NCI-H446 treated with DMSO at 0.1 percent for 48 hours (cell line): ENCODE measurements at regions not wholly inside any gene's neighbourhood (a gene's known extent, or its start where the extent isn't known, plus 50 kb on each side); places are given as distances from the start of the nearest gene placed in this dataset.
"Not testable (repeated sequence)": the region's sequence is repeated elsewhere in the genome, so short reads cannot be mapped to it uniquely, and the experiment has no call there.

Source experiments
- DNase-seq: peaks from one replicate; lab custom pipeline; 2025; lab: John Stamatoyannopoulos, UW

DNA sequence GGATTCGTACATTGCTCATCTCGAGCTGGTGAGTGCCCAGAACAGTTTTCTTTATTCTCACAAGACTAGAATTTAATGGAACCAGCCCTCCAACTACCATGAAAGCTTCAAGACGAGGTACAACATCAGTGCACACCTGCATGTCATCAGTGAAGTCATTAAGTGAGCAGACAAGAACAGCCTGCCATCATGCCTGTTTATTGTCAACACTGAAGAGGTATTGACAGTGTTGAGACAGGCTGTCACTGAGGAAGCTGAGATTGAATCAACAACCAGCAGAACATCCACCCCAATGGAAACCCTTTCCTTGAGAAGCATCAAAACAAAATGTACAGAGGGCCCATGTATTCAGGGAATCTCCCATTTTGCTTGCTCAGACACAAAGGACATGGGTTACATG, 148.0 kb upstream of the TCF4 start:
- no peak for DNase-seq

- DNase-seq: no peak
These were observed 147.3 kb upstream of the TCF4 start for GRCh38 chr18:55735199-55735855.

GRCh38 chr18:55732227-55733106, 144.5 kb upstream of the TCF4 start:
- no peak for DNase-seq

DNA sequence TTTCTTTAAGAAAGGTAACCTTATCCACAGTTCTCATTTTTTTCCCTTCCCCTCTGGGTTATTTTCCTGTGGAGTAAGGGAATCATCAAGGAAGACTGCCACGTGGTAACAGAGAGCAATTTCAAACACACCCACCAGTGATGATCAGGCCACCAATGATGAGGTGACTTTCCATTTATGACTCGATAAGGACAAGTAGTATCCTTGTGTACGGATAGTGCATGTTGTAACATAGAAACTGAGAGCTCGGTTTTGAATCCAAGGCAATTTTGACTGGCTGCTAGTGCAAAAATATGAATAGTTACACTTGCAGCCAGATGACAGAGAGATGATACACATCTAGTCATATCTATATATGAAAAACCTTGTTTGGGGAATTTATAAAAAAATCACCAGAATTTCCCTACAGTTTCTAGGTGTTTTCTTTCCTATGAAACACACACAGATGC, 143.6 kb upstream of the TCF4 start:
- no peak for DNase-seq

DNA sequence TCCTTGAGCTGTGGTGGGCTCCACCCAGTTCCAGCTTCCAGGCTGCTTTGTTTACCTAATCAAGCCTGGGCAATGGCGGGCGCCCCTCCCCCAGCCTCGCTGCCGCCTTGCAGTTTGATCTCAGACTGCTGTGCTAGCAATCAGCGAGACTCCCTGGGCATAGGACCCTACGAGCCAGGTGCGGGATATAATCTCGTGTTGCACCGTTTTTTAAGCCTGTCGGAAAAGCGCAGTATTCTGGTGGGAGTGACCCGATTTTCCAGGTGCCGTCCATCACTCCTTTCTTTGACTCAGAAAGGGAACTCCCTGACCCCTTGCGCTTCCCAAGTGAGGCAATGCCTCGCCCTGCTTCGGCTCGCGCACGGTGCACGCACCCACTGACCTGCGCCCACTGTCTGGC, 133.0 kb upstream of the TCF4 start:
- DNase-seq: not testable (repeated sequence)

DNA sequence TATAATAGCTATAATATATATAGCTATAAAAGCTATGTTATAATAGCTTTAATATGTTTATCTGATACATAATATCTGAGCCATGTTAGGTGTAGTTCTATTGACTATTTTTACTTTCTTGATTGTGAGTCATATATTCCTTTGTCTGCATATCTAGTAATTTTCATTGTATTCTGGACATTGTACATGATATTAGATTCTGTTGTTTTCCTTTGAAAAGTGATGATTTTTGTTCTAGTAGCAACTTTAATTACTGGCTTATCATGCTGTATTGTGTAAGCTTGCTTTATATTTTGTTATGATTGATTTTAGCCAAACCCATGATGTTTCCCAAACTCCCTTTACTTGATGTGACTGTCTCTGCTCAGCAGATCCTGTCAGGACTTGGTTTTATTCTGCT, 125.7 kb upstream of the TCF4 start:
- DNase-seq: no peak

DNA sequence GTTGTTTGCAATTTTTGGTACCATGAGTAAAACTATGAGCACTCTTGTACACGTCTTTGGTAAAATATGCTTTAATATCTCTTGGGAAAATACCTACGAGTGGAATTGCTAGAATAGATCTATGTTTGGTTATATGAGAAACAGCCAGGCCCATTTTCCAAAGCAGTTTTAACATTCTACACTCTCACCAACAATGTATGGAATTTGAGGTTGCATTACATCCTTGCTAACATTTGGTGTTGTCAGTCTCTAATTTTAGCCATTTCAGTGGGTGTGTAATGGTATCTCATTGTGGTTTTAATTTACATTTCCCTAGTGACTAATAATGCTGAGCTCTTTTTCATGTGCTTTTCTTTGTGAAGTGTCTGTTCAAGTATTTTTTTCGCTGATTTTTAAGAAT, 118.9 kb upstream of the TCF4 start:
- DNase-seq: no peak

DNA sequence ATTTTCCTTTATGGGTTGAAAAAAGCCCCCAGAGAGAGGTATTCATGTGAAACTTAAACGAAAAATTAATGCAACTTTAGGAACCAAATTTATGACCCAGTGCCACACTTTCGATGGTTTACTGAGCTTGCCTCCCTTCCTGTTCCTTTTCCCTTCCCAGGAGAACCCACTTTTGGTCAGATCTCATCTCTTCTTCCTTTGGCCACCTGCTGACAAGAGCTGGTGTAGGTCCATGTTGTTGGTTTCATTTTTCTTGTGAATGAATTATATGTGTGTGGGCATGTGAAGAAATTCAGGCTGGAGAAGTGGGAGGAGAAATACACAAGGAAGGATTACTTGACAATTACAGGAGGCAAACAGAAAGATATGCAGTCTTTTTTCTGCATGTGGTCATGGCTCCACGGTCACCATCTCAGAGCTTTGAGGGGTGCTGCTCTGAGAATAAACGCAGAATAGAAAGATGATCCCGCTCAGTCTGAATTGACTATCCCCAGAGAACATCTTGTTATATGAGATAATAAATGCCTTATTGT, 111.3 kb upstream of the TCF4 start:
- no peak for DNase-seq

GRCh38 chr18:55696811-55697210, 108.8 kb upstream of the TCF4 start:
- DNase-seq: no peak

DNA sequence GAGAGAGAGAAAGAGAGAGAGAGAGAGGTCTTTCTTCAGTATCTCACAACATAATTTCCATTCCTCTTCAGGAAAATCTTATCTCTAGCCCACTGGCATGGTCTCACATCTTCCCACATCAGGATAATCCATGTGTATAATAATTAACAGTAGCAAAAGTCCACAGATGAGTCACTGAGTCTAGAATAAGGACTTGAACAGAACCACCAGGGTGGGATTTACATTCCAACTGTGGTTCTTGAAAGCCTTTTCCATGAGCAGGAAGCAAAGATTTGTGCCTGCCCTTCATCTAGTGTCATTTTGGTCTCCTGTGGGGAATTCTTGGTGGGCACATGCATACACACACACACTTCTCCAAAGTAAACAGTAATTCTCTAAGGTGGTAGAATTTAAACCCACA, 107.1 kb upstream of the TCF4 start:
- no peak for DNase-seq

DNA sequence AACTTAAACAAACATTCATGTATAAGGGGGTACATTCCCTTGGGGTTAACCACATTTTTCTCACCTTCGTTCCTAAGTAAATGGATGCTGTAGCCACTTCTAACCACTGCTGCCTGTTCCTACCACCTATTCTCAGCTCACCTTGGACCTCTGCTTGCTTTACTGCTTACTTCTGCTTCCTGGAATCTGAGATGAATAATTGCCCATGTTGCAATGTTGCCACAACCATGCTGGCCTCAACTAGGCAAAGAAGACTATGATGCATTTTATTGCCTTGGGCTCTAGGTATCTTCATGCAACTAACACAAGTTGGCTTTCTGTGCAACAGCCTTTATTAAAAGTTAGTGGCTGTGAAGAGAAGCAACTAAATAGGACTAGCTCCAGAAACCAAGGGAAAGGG, 106.3 kb upstream of the TCF4 start:
- DNase-seq: no peak

- DNase-seq: no peak
These were observed 100.0 kb upstream of the TCF4 start for GRCh38 chr18:55688030-55688429.

GRCh38 chr18:55687106-55687505, 99.1 kb upstream of the TCF4 start:
- DNase-seq: no peak

DNA sequence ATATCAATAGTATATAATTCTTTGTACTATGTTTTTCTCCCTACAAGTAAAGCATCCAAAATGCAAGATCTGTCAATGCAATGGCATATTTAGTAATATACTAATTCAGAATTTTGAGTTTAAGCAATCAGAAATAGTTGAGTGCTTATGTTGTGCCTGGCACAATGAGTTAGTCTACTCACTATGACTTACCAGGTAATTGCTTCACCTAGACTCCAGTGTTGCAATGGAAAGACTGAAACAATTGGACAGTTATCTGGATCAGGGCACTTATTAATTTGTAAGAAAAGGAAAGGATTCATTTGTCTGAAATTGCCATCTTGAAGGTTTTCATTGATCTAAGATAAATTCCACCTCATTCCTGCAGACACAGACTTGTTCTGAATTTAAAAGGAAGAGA, 97.6 kb upstream of the TCF4 start:
- no peak for DNase-seq

GRCh38 chr18:55672574-55673361, 84.8 kb upstream of the TCF4 start:
- DNase-seq: no peak

GRCh38 chr18:55665506-55665905, 77.5 kb upstream of the TCF4 start:
- DNase-seq: no peak

DNA sequence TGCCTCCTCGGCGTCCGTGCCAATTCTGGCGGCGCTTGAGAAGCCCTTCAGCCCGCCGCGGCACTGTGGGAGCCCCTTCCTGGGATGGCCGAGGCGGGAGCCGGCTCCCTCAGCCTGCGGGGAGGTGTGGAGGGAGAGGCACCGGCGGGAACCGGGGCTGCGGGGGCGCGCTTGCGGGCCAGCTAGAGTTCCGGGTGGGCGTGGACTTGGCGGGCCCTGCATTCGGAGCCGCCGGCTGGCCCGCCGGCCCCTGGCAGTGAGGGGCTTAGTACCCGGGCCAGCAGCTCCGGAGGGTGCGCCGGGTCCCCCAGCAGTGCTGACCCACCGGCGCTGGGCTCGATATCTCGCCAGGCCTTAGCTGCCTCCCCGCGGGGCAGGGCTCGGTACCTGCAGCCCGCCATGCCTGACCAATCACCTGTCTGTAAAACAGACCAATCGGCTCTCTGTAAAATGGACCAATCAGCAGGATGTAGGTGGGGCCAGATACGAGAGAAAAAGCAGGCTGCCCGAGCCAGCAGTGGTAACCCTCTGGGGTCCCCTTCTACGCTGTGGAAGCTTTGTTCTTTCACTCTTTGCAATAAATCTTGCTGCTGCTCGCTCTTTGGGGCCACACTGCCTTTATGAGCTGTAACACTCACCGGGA, 76.9 kb upstream of the TCF4 start:
- DNase-seq: not testable (repeated sequence)

- DNase-seq: no peak
These were observed 75.9 kb upstream of the TCF4 start for GRCh38 chr18:55663891-55664290.

- DNase-seq: no peak
These were observed 70.6 kb upstream of the TCF4 start for GRCh38 chr18:55658598-55658997.

DNA sequence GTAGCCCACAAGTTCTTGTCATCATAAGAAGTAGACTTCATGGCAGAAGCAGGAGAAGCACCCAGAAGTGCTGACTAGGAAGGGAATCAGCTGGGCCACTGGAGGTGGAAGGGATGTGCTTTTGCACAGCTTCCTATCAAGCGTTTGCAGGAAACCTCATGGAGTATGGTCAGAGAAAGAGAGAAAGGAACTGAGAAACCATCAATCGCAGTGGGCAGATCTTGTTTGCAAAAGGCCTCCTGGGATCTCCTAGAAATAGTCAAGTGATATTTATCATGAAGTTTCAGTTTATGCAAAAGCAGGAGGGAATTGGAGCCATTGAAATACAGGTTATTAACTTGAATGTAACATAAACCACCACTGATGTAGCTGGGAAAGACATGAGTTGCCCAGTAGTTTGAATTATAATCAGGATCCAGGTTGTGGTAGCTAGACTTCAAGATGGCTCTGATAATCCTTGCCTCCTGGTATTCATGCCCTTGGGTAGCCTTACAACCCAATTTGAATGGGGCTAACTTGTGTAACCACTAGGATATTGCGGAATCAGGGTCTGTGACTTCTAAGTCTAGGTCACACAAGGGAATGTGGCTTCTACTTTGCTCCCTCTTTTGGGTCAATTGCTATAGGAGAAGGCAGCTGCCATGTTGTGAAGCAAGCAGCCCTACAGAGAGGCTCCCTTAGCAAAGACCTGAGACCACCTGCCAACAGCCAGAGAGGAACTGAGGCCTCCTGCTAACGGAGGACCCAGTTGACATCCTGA, 69.8 kb upstream of the TCF4 start:
- DNase-seq: no peak

DNA sequence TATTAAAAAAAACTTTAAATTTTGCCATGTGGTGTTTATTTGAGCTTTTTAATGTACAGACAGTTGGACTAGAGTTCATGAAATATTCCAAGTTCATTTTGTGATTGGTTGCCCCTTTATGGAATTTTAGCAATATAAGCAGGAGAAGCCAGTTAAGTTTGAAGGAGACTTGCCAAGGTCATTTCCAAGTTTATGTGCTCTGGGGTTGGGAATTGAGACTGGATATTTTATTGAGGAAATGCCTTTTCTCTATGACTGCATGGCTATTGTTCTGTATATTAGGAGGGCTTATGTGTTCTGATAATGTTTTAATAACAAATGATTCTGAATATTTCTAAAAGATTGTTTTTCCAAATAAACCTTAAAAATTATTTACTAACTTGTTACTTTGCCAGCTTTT, 67.0 kb upstream of the TCF4 start:
- DNase-seq: no peak
